ENCODE measurements at regions not wholly inside any gene's neighbourhood (a gene's known extent, or its start where the extent isn't known, plus 50 kb on each side); places are given as distances from the start of the nearest gene placed in this dataset.

GRCh38 chr5:68922172-68922987, 171.4 kb upstream of the SLC30A5 start:
- Mint-ChIP-seq H3K9me3 (peaks cover 5% of the 10 kb centered on the region), H3K36me3 (ENCODE audit: low read depth) (no peaks in the 10 kb centered on the region), H3K4me1 (no peaks in the 10 kb centered on the region), H3K27ac (no peak overlapping the region), H3K4me3 (no peak overlapping the region), H3K27me3 (peaks cover 5% of the 10 kb centered on the region)
- intact Hi-C loops (cut with micrococcal nuclease) = no loop called here
- DNase-seq = no peak

- intact Hi-C loops (cut with micrococcal nuclease) = no loop called here
- no peak for DNase-seq
- H3K36me3 Mint-ChIP-seq (ENCODE audit: low read depth) = no peaks in the 10 kb centered on the region
- H3K9me3 Mint-ChIP-seq = peaks cover 5% of the 10 kb centered on the region
- no peak overlapping the region for H3K4me3 Mint-ChIP-seq
- H3K4me1 Mint-ChIP-seq = no peaks in the 10 kb centered on the region
- H3K27me3 Mint-ChIP-seq = peaks cover 5% of the 10 kb centered on the region
- no peak overlapping the region for H3K27ac Mint-ChIP-seq
Observed at GRCh38 chr5:68924481-68925145, 169.2 kb upstream of the SLC30A5 start.

GRCh38 chr5:68928617-68929302, 165.1 kb upstream of the SLC30A5 start:
- intact Hi-C loops (cut with micrococcal nuclease) = no loop called here

GRCh38 chr5:68930139-68930538, 163.7 kb upstream of the SLC30A5 start:
- no peaks in the 10 kb centered on the region for H3K4me1 Mint-ChIP-seq
- no peak overlapping the region for H3K27ac Mint-ChIP-seq
- H3K36me3 Mint-ChIP-seq (ENCODE audit: low read depth) = no peaks in the 10 kb centered on the region
- no peak overlapping the region for H3K4me3 Mint-ChIP-seq
- intact Hi-C loops (cut with micrococcal nuclease) = no loop called here
- no peak for DNase-seq
- H3K9me3 Mint-ChIP-seq = peaks cover 10% of the 10 kb centered on the region
- peaks cover 5% of the 10 kb centered on the region for H3K27me3 Mint-ChIP-seq

More at GRCh38 chr5:68928617-68929302, 165.1 kb upstream of the SLC30A5 start:
- no peak for DNase-seq
- H3K9me3 Mint-ChIP-seq = peaks cover 5% of the 10 kb centered on the region
- no peaks in the 10 kb centered on the region for H3K4me1 Mint-ChIP-seq
- no peak overlapping the region for H3K27ac Mint-ChIP-seq
- H3K27me3 Mint-ChIP-seq = peaks cover 5% of the 10 kb centered on the region
- H3K4me3 Mint-ChIP-seq = no peak overlapping the region
- H3K36me3 Mint-ChIP-seq (ENCODE audit: low read depth) = no peaks in the 10 kb centered on the region

GRCh38 chr5:68932830-68933434, 160.9 kb upstream of the SLC30A5 start:
- DNase-seq = peak; percentile 63

GRCh38 chr5:68942169-68942568, 151.6 kb upstream of the SLC30A5 start:
- H3K4me1 Mint-ChIP-seq = no peaks in the 10 kb centered on the region
- intact Hi-C loops (cut with micrococcal nuclease) = no loop called here
- H3K27ac Mint-ChIP-seq = no peak overlapping the region
- no peaks in the 10 kb centered on the region for H3K27me3 Mint-ChIP-seq
- peaks cover 19% of the 10 kb centered on the region for H3K9me3 Mint-ChIP-seq
- no peak for DNase-seq
- H3K36me3 Mint-ChIP-seq (ENCODE audit: low read depth) = no peaks in the 10 kb centered on the region
- H3K4me3 Mint-ChIP-seq = no peak overlapping the region

More at GRCh38 chr5:68932830-68933434, 160.9 kb upstream of the SLC30A5 start:
- H3K4me1 Mint-ChIP-seq = no peaks in the 10 kb centered on the region
- H3K4me3 Mint-ChIP-seq = no peak overlapping the region
- peaks cover 15% of the 10 kb centered on the region for H3K9me3 Mint-ChIP-seq
- intact Hi-C loops (cut with micrococcal nuclease) = no loop called here
- no peak overlapping the region for H3K27ac Mint-ChIP-seq
- H3K27me3 Mint-ChIP-seq = peaks cover 2% of the 10 kb centered on the region
- H3K36me3 Mint-ChIP-seq (ENCODE audit: low read depth) = no peaks in the 10 kb centered on the region

- intact Hi-C loops (cut with micrococcal nuclease) = no loop called here
- no peak overlapping the region for H3K4me3 Mint-ChIP-seq
- DNase-seq = no peak
- H3K4me1 Mint-ChIP-seq = no peaks in the 10 kb centered on the region
- H3K27me3 Mint-ChIP-seq = peaks cover 3% of the 10 kb centered on the region
- no peaks in the 10 kb centered on the region for H3K36me3 Mint-ChIP-seq (ENCODE audit: low read depth)
- H3K27ac Mint-ChIP-seq = no peak overlapping the region
- peaks cover 4% of the 10 kb centered on the region for H3K9me3 Mint-ChIP-seq
Observed at GRCh38 chr5:68946728-68947127, 147.1 kb upstream of the SLC30A5 start.

GRCh38 chr5:68947986-68948385, 145.8 kb upstream of the SLC30A5 start:
- H3K4me3 Mint-ChIP-seq = no peak overlapping the region
- H3K4me1 Mint-ChIP-seq = no peaks in the 10 kb centered on the region
- intact Hi-C loops (cut with micrococcal nuclease) = no loop called here
- H3K27me3 Mint-ChIP-seq = peaks cover 3% of the 10 kb centered on the region
- DNase-seq = no peak
- H3K9me3 Mint-ChIP-seq = peaks cover 4% of the 10 kb centered on the region
- H3K36me3 Mint-ChIP-seq (ENCODE audit: low read depth) = no peaks in the 10 kb centered on the region
- no peak overlapping the region for H3K27ac Mint-ChIP-seq

GRCh38 chr5:68949256-68949655, 144.6 kb upstream of the SLC30A5 start:
- Mint-ChIP-seq H3K27me3 (peaks cover 3% of the 10 kb centered on the region), H3K9me3 (no peaks in the 10 kb centered on the region), H3K27ac (no peak overlapping the region), H3K36me3 (ENCODE audit: low read depth) (no peaks in the 10 kb centered on the region), H3K4me1 (no peaks in the 10 kb centered on the region), H3K4me3 (no peak overlapping the region)
- intact Hi-C loops (cut with micrococcal nuclease) = no loop called here
- DNase-seq = no peak

- Mint-ChIP-seq H3K4me3 (no peak overlapping the region), H3K36me3 (ENCODE audit: low read depth) (no peaks in the 10 kb centered on the region), H3K27me3 (peaks cover 3% of the 10 kb centered on the region), H3K4me1 (no peaks in the 10 kb centered on the region), H3K9me3 (no peaks in the 10 kb centered on the region), H3K27ac (no peak overlapping the region)
- no peak for DNase-seq
- intact Hi-C loops (cut with micrococcal nuclease) = no loop called here
Observed at GRCh38 chr5:68949711-68950110, 144.1 kb upstream of the SLC30A5 start.

GRCh38 chr5:68950125-68950524, 143.7 kb upstream of the SLC30A5 start:
- Mint-ChIP-seq H3K4me3 (no peak overlapping the region), H3K4me1 (no peaks in the 10 kb centered on the region), H3K36me3 (ENCODE audit: low read depth) (no peaks in the 10 kb centered on the region), H3K27me3 (peaks cover 3% of the 10 kb centered on the region), H3K9me3 (no peaks in the 10 kb centered on the region), H3K27ac (no peak overlapping the region)
- DNase-seq = no peak
- intact Hi-C loops (cut with micrococcal nuclease) = no loop called here

GRCh38 chr5:68950930-68951329, 142.9 kb upstream of the SLC30A5 start:
- intact Hi-C loops (cut with micrococcal nuclease) = no loop called here
- no peak overlapping the region for H3K27ac Mint-ChIP-seq
- DNase-seq = no peak
- no peak overlapping the region for H3K4me3 Mint-ChIP-seq
- no peaks in the 10 kb centered on the region for H3K4me1 Mint-ChIP-seq
- peaks cover 3% of the 10 kb centered on the region for H3K27me3 Mint-ChIP-seq
- H3K36me3 Mint-ChIP-seq (ENCODE audit: low read depth) = no peaks in the 10 kb centered on the region
- no peaks in the 10 kb centered on the region for H3K9me3 Mint-ChIP-seq

- Mint-ChIP-seq H3K4me1 (no peaks in the 10 kb centered on the region), H3K36me3 (ENCODE audit: low read depth) (no peaks in the 10 kb centered on the region), H3K27me3 (no peaks in the 10 kb centered on the region), H3K27ac (no peak overlapping the region), H3K4me3 (no peak overlapping the region), H3K9me3 (no peaks in the 10 kb centered on the region)
- intact Hi-C loops (cut with micrococcal nuclease) = no loop called here
- no peak for DNase-seq
Observed at GRCh38 chr5:68953231-68953874, 140.5 kb upstream of the SLC30A5 start.
